ENCODE measurements at regions not wholly inside any gene's neighbourhood (a gene's known extent, or its start where the extent isn't known, plus 50 kb on each side); places are given as distances from the start of the nearest gene placed in this dataset.

DNA sequence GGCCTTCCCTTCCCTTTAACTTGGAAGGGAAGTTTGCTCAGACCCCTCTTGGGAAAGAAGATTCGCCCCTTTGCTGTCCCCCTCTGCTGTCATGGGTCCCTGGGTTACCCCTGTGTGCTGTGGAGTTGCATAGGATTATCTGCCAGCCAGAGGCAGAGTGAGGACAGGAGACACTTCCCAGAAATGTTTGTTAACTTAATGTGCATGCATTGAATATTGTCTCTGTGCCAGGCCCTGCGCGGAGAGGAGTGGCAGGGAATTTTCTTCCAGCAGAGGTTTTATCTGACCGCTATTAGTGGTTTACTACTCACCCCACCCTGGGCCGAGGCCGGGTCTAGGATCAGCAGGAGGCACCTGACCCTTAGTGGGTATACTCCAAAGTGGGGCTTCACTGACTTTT lies 894.8 kb downstream of the TBC1D22A start:
- ATAC-seq (no peak), DNase-seq (ENCODE audit: low read depth, low spot score) (no peak)
- H3K4me1 ChIP-seq (ENCODE audit: control insufficient read depth, insufficient read depth, low read length): no peaks in the 10 kb centered on the region
- in situ Hi-C loops (cut with HindIII; ENCODE audit: low pct_unique_long_range_greater_than_20kb, low sequenced_read_pairs): no loop called here
- H3K27me3 ChIP-seq (ENCODE audit: control insufficient read depth, insufficient read depth, low read length): no peaks in the 10 kb centered on the region
- H3K27ac ChIP-seq (ENCODE audit: low read length): no peak overlapping the region
- ChIA-PET POLR2A (no interaction called here), CTCF (no interaction called here)
- intact Hi-C loops (cut with micrococcal nuclease; ENCODE audit: unreplicated experiment): no loop called here
- TF ChIP-seq SIN3A (IDR thresholded peaks at IDR 0.05; ENCODE audit: borderline replicate concordance, insufficient read depth, low read depth, low read length): no peak
- TF ChIP-seq, protein P1, sequence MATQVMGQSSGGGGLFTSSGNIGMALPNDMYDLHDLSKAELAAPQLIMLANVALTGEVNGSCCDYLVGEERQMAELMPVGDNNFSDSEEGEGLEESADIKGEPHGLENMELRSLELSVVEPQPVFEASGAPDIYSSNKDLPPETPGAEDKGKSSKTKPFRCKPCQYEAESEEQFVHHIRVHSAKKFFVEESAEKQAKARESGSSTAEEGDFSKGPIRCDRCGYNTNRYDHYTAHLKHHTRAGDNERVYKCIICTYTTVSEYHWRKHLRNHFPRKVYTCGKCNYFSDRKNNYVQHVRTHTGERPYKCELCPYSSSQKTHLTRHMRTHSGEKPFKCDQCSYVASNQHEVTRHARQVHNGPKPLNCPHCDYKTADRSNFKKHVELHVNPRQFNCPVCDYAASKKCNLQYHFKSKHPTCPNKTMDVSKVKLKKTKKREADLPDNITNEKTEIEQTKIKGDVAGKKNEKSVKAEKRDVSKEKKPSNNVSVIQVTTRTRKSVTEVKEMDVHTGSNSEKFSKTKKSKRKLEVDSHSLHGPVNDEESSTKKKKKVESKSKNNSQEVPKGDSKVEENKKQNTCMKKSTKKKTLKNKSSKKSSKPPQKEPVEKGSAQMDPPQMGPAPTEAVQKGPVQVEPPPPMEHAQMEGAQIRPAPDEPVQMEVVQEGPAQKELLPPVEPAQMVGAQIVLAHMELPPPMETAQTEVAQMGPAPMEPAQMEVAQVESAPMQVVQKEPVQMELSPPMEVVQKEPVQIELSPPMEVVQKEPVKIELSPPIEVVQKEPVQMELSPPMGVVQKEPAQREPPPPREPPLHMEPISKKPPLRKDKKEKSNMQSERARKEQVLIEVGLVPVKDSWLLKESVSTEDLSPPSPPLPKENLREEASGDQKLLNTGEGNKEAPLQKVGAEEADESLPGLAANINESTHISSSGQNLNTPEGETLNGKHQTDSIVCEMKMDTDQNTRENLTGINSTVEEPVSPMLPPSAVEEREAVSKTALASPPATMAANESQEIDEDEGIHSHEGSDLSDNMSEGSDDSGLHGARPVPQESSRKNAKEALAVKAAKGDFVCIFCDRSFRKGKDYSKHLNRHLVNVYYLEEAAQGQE (IDR thresholded peaks at IDR 0.05; ENCODE audit: insufficient read depth in 1 of 2, low read depth in 2 of 2, low read length in 1 of 2): no peak
- no peak for TF ChIP-seq POLR2AphosphoS5 (IDR thresholded peaks at IDR 0.05; ENCODE audit: low read depth, low read length)
- TF ChIP-seq, protein P2, sequence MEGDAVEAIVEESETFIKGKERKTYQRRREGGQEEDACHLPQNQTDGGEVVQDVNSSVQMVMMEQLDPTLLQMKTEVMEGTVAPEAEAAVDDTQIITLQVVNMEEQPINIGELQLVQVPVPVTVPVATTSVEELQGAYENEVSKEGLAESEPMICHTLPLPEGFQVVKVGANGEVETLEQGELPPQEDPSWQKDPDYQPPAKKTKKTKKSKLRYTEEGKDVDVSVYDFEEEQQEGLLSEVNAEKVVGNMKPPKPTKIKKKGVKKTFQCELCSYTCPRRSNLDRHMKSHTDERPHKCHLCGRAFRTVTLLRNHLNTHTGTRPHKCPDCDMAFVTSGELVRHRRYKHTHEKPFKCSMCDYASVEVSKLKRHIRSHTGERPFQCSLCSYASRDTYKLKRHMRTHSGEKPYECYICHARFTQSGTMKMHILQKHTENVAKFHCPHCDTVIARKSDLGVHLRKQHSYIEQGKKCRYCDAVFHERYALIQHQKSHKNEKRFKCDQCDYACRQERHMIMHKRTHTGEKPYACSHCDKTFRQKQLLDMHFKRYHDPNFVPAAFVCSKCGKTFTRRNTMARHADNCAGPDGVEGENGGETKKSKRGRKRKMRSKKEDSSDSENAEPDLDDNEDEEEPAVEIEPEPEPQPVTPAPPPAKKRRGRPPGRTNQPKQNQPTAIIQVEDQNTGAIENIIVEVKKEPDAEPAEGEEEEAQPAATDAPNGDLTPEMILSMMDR (IDR thresholded peaks at IDR 0.05): no peak
- no peak for TF ChIP-seq TCF7L2 (IDR thresholded peaks at IDR 0.05; ENCODE audit: low read depth, low read length)
- no peaks in the 10 kb centered on the region for H3K36me3 ChIP-seq (ENCODE audit: control insufficient read depth, insufficient read depth, low read length)
- no peaks in the 10 kb centered on the region for H3K9me3 ChIP-seq (ENCODE audit: control insufficient read depth, insufficient read depth, low read depth, low read length)
- no TSS peak for BruUV-seq (replicated peaks)
- no peak overlapping the region for H3K4me3 ChIP-seq (ENCODE audit: low read depth in 2 of 2, low read length in 2 of 2)

DNA sequence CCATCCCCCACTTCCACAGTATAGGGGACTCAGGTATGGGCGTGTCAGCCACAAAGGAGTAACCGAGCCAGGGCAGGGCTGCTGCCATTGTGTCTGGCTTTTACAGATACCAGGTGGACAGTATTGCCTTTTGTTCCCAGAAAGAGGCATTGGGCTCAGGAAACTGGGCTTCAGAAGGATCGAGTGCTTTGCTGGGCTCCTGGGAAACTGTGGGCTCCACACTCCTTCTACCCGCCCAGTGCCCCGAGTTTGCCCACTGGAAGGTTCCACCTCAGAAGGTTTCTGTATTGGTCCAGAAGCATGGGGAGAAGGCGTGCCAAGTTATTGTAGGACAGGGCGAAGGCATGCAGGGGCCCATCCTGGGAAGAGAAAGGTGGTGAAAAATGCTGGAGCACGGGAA lies 894.4 kb downstream of the TBC1D22A start:
- Histone ChIP-seq H3K4me3 (ENCODE audit: low read depth in 2 of 2, low read length in 2 of 2) (no peak overlapping the region), H3K36me3 (ENCODE audit: control insufficient read depth, insufficient read depth, low read length) (no peaks in the 10 kb centered on the region), H3K27me3 (ENCODE audit: control insufficient read depth, insufficient read depth, low read length) (no peaks in the 10 kb centered on the region), H3K27ac (ENCODE audit: low read length) (no peak overlapping the region), H3K4me1 (ENCODE audit: control insufficient read depth, insufficient read depth, low read length) (no peaks in the 10 kb centered on the region), H3K9me3 (ENCODE audit: control insufficient read depth, insufficient read depth, low read depth, low read length) (no peaks in the 10 kb centered on the region)
- no peak for ATAC-seq
- ChIA-PET CTCF (no interaction called here), POLR2A (no interaction called here)
- BruUV-seq (replicated peaks): no TSS peak
- intact Hi-C loops (cut with micrococcal nuclease; ENCODE audit: unreplicated experiment): no loop called here
- in situ Hi-C loops (cut with HindIII; ENCODE audit: low pct_unique_long_range_greater_than_20kb, low sequenced_read_pairs): no loop called here
- TF ChIP-seq SIN3A (IDR thresholded peaks at IDR 0.05; ENCODE audit: borderline replicate concordance, insufficient read depth, low read depth, low read length) (no peak), POLR2AphosphoS5 (IDR thresholded peaks at IDR 0.05; ENCODE audit: low read depth, low read length) (no peak), TCF7L2 (IDR thresholded peaks at IDR 0.05; ENCODE audit: low read depth, low read length) (no peak)
- TF ChIP-seq, protein P2 (IDR thresholded peaks at IDR 0.05): no peak
- TF ChIP-seq, protein P1 (IDR thresholded peaks at IDR 0.05; ENCODE audit: insufficient read depth in 1 of 2, low read depth in 2 of 2, low read length in 1 of 2): no peak
- no peak for DNase-seq (ENCODE audit: low read depth, low spot score)

Measured in Panc1 (cell line).